GM21381 (cell line): ENCODE measurements at regions not wholly inside any gene's neighbourhood (a gene's known extent, or its start where the extent isn't known, plus 50 kb on each side); places are given as distances from the start of the nearest gene placed in this dataset.

Experiments
- ATAC-seq: cut with Tn5 transposase; IDR thresholded peaks from one replicate; pipeline ENCODE4 v1.9.1; 2021; ENCODE audit warnings: mild to moderate bottlenecking, moderate library complexity; ENCODE audit not compliant: unreplicated experiment

DNA sequence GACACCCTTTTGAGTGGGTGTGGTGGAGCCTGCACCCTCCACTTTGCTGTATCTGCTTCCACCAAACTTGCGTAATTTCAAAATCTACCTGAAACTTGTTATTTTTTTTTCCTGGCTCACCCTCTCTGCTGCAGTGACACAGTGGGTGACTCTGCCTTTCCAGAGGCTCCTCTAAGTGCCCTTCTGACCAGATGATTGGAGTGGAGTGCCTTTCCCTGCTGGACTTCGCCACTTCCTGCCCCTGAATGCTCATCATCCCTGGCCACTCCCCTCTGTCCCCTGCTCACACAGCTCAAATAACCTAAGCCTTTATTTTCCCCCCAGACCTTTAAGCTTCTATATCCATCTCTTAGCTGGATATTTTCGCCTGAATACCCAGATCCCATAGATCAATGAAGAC, 777.5 kb upstream of the ID2 start:
- ATAC-seq = no peak

DNA sequence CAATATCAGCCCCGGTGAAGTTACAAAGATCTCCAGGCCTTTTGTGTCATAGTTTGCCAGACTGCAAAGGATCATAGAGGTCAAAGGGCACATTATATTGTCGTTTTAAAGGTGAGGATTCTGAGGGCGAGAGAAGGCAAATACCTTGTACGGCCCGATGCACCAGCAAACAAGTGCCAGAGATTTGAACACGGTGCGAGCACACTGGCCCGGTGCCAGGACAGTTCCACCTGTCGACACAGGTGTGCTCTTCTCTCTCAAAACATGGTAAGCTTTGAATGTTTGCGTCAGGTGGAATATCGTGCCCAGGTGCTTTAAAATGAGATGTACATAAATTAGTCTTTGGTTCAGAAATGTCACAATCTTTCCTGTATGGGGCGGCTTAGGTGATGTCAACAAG, 776.1 kb upstream of the ID2 start:
- ATAC-seq = no peak

DNA sequence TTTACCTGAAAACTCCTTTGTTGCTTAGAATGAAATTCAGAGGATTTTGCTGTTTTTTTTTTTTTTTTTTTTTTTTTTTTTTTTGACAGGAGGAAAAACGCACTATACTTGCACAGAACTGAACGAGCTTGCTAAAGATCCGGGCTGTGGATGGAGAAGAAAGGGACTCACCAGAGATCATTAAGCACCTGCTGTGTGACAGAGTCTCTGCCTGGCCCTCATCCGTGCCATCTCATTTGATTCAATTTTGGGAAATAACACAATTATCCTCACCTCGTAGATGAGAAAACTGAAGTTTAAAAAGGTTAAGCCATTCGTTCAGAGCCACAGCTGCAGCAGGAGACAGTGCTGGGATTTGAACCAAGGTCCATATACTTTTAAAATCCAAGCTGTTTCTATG, 775.4 kb upstream of the ID2 start:
- no peak for ATAC-seq

GRCh38 chr2:7907041-7907440, 774.8 kb upstream of the ID2 start:
- no peak for ATAC-seq

DNA sequence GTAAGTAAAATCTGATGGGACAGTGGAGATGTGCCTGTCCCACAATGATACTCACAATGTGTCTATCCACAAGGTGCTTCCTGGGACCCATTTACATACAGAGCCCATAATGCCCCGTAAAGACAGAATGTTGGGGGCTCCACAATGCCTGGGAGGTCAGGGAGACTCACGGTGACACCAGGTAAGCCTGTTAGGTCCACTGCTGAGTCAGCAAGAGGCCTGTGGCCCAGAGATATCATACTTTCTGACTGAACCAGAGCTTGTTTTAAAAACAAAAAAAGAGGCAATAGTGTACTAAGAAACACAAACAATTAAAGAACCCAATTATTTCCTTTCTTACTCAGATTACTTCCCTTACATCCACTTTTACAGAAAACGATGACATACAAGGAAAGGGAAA, 771.1 kb upstream of the ID2 start:
- no peak for ATAC-seq

GRCh38 chr2:7911196-7911595, 770.7 kb upstream of the ID2 start:
- ATAC-seq = no peak

DNA sequence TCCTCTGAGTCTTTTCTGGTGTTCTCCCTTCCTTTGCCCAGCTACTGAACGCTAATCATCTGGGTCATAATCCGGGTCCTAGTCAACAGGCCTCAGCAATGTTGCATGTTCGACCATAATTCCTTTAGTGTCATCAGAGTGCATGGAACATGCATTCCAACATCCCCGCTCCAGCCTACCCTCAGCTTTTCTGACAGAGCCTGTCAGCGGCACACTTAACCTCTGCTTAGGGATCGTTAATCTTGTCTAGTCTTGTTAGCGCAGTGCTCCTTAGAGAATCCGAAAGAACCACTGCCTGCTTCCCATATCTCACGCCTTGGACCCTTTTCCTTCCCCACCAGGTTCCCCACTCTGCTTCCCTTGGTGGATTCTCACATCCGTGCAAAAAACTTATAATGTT, 767.9 kb upstream of the ID2 start:
- ATAC-seq = no peak

DNA sequence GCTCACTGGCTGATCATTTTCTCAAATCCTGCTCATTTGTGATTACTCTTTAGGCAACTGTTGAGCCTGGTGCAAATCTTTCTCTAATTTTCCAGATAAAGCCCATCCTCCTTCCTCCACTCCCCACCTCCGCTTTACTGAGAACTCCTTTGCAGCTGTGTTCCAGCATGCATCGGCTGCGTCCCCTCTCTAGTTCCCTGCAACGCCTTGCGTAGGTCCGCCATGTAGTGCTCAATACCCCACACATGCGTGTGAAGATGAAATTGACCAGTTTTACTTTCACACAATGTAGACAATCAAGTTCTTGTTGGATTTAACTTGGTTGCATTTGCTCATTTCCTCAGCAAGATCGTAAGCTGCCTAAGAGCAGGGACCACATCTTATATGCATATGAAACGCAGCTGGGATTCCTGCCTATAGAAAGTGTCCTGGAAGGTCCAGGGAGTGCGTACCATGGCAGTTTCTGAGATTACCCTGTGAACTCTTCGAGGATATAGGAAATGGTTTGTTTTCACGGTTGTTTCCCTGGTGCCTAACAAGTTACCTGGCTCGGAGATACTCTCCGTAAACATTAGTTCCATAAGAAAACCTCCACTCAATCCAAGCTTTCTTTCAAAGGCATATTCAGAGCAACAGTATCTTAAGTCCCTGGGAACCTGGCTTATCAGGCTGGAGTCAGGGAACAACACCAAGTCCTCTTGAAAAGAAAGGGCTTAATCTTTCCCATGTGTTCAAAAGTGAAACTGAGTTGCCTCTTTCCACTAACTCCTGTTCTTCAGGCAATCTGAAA, 766.4 kb upstream of the ID2 start:
- ATAC-seq = no peak

GRCh38 chr2:7916670-7917069, 765.2 kb upstream of the ID2 start:
- ATAC-seq = no peak

- no peak for ATAC-seq
Measured at GRCh38 chr2:7919510-7919909, 762.3 kb upstream of the ID2 start.

GRCh38 chr2:7924023-7924762, 757.7 kb upstream of the ID2 start:
- ATAC-seq = no peak

DNA sequence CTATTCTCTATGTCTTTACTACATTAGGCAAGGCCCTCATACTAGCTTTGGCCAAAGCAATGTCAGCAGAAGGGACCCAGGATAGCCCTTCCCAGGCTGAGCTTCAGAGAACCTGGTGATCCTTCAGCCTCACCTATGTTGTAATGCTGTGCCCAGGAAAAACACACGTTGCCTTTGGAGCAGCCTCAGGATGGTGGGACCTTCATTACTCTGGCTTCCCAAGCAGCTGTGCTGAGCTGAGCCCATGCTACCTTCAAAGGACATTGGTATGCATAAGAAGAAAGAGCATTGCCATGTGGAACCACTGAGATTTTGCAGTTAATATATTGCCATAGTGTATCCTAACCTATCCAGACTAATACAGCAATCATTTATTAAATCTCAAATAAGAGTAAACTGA, 756.4 kb upstream of the ID2 start:
- no peak for ATAC-seq

- no peak for ATAC-seq
Measured at GRCh38 chr2:7927691-7928090, 754.2 kb upstream of the ID2 start.

- ATAC-seq = no peak
Measured at GRCh38 chr2:7929281-7929680, 752.6 kb upstream of the ID2 start.

DNA sequence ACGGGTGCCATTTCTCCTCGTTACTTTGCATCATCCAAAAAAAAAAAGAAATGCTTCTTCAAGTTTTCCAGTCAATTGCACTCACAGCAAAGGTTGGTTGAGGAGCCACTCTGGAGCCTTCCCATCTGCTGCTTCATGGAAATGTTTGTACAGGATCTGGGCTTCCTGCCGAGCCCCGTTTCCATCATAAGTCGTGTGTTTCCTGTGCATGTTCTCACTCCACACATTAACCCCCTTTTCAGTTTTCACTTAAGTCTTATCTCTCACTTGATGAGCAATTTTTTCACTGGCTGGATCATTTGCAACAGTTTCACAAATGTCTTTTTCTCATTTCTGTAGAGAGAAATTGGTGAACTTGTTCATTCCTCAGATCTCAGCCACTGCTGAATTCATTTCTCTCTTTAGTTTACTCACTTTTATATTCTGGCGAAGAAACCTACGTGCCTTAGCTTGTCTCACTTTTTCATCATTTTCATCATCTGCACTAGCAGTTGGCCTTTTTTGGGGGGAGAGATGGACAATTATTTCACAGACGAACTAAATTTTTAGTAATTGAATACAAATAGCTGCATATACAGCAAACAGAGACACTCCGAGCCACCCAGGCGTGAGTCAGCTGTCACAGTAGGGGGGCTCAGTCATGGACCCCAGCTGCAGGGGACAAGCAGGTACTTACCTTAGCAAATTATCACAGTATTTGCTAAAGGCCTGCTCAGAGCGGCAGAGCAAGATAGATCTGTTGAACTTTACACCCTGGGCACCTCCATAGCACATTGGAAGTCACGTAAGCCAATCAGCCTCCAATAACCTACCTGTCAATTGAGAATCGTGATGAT, 750.8 kb upstream of the ID2 start:
- no peak for ATAC-seq

DNA sequence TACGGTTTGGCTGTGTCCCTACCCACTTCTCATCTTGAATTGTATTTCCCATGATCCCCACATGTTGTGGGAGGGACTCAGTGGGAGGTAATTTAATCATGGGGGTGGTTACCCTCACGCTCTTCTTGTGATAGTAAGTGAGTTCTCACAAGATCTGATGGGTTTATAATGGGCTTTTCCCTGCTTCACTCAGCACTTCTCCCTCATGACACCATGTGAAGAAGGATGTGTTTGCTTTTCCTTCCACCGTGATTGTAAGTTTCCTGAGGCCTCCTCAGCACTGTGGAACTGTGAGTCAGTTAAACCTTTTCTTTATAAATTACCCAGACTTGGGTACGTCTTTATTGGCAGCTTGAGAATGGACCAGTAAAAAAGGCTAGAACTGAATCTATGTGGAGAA, 750.0 kb upstream of the ID2 start:
- no peak for ATAC-seq

DNA sequence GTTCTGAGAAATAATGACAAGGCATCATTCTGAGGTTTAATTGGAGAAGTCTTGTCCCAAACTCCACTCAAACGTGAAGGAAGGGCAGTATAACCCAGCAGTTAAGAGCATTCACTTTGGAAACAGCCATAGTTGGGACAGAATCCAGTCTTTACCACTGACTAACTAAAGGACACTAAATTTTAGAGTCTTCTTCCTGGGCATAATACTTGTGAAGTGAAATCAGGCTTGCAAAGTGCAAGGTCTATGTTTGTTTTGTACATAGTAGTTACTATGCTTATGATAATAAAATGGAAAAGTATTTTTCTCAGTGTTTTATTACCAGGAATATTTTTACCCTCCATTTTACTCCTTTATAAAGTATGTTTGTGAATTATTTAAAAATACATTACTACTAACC, 748.2 kb upstream of the ID2 start:
- no peak for ATAC-seq

DNA sequence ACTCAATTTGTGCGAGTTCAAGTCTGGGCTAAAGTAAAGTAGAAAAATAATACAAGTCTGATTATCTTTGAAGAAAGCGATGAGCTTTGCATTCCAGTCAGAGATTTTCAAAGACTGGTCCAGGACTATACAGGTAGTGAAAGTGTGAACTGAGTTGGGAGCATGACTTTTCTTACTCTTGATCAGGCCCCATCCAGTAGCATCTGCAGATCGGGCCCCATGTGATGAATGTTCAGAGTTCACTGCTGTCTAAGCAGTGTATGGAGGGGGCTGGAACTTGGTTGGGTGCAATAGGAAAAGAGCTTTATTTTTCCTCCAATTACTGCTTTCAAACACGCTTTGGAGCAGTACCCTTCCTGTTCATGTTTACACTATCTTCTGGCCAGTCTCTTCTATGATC, 747.4 kb upstream of the ID2 start:
- ATAC-seq = no peak

DNA sequence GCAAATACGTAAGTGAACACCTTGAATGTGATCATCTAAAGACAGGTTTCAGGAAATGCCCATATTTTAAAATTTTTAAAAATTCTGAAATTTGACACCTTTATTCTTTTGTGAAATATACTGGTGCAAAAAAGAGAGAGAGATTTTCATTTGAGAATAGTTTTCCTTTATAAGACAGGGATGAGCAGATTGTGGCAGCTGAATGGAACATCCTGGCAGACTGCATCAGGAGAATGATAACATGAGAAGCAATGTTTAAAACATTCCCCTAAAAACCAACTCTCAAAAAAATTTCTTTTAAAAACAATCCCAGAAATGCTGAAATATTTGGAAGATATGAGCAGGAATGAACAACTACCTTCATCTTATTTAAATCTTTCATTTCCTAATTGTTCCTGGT, 744.8 kb upstream of the ID2 start:
- no peak for ATAC-seq

GRCh38 chr2:7940723-7941122, 741.1 kb upstream of the ID2 start:
- no peak for ATAC-seq

GRCh38 chr2:7943446-7943845, 738.4 kb upstream of the ID2 start:
- no peak for ATAC-seq

DNA sequence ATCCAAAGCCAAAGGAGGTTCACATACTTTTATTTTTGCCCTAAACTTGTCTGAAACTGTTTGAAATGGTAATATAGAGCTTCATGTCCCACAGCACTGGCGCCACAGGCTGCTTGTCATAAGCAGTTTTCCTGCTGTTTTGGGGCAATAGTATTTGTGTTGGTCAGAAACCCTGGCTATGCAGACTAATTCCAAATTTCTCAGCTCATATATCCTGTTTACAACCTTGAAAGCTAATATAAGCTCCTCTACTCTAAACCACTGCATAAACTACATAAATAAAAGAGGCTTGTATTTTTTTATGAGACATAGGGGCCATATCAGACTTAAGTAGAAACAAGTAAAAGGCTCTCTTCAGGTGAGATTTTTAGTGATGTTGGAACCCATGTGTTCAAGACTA, 736.8 kb upstream of the ID2 start:
- ATAC-seq = no peak
